GM12878 (cell line): ENCODE measurements at regions not wholly inside any gene's neighbourhood (a gene's known extent, or its start where the extent isn't known, plus 50 kb on each side); places are given as distances from the start of the nearest gene placed in this dataset.

Experiments used
- ATAC-seq: fragments of 200-7000 bp; cut with Tn5 transposase; 3 replicates; pipeline ENCODE4 v1.9.1; 2020; ENCODE audit warnings: mild to moderate bottlenecking, moderate library complexity
- BruUV-seq: library from RNA; stranded (reverse); fragments of 400-500 nt; replicated peaks from 2 replicates; lab custom pipeline; 2021; lab: Mats Ljungman, UMichigan
- CTCF ChIA-PET: fragments of 300-600 bp; sonication (Branson Sonifier 250); formaldehyde crosslinking; extraction: SDS; loops from one replicate; lab custom pipeline; 2021; ENCODE audit warnings: inconsistent platforms; lab: Yijun Ruan, JAX
- POLR2A ChIA-PET: fragments of 350-600 bp; formaldehyde crosslinking; extraction: SDS; loops from one replicate; lab custom pipeline; 2021; ENCODE audit warnings: inconsistent platforms; lab: Charles Lee
- RAD21 ChIA-PET: fragments of 300-600 bp; sonication (Branson Sonifier 250); formaldehyde crosslinking; loops from one replicate; lab custom pipeline; 2023; ENCODE audit warnings: antibody characterized with exemption; ENCODE audit not compliant: unreplicated experiment; lab: Charles Lee
- SMC1A ChIA-PET: fragments of 300-600 bp; sonication (Branson Sonifier 250); formaldehyde crosslinking; loops from one replicate; lab custom pipeline; 2023; ENCODE audit not compliant: unreplicated experiment, uncharacterized antibody; lab: Charles Lee
- DNase-seq: peaks from one replicate; pipeline ENCODE4 v3.0.0-alpha.2; 2011; ENCODE audit warnings: low read depth, low spot score
- FAIRE-seq: peaks from 3 replicates; lab custom pipeline; 2011; peaks lifted over from hg19 to GRCh38; lab: Jason Lieb, UNC
- H2AFZ ChIP-seq: 2 replicates; pipeline ENCODE4 v1.6.0; 2011; ENCODE audit warnings: low read depth, low read length, control low read depth; ENCODE audit not compliant: control insufficient read depth
- H3K27ac ChIP-seq: 2 replicates; pipeline ENCODE4 v1.5.1; 2011; ENCODE audit warnings: control low read depth; ENCODE audit not compliant: control insufficient read depth, insufficient read depth
- H3K27me3 ChIP-seq, 2 experiments: replicated peaks in 1 of 2; 2 replicates each; pipeline versions ENCODE4 v1.6.0 to v1.6.1; 2011; ENCODE audit warnings: low read length in 1 of 2; ENCODE audit not compliant: control insufficient read depth in 2 of 2, insufficient read depth in 2 of 2
- H3K36me3 ChIP-seq, 2 experiments: 2 replicates each; pipeline ENCODE4 v1.5.1; 2011; ENCODE audit warnings: low read length in 1 of 2; ENCODE audit not compliant: control insufficient read depth in 2 of 2, insufficient read depth in 2 of 2
- H3K4me1 ChIP-seq: 2 replicates; pipeline ENCODE4 v1.6.1; 2011; ENCODE audit warnings: mild to moderate bottlenecking, low read length, moderate library complexity, mixed read lengths; ENCODE audit not compliant: control insufficient read depth, insufficient read depth
- H3K4me2 ChIP-seq: 2 replicates; pipeline ENCODE4 v1.6.0; 2011; ENCODE audit warnings: control low read depth; ENCODE audit not compliant: control insufficient read depth, insufficient read depth
- H3K4me3 ChIP-seq: fragments of 200-600 bp; sonication (generic); 2 replicates; pipeline ENCODE4 v1.5.1; 2016
- H3K79me2 ChIP-seq: 2 replicates; pipeline ENCODE4 v1.6.0; 2011; ENCODE audit warnings: low read length; ENCODE audit not compliant: control insufficient read depth, insufficient read depth
- H3K9ac ChIP-seq: 2 replicates; pipeline ENCODE4 v1.8.0; 2011; ENCODE audit warnings: low read length, control low read depth, mixed read lengths; ENCODE audit not compliant: control insufficient read depth, insufficient read depth
- H3K9me3 ChIP-seq: replicated peaks from 3 replicates; pipeline ENCODE4 v1.5.1; 2011; ENCODE audit warnings: mild to moderate bottlenecking, low read length; ENCODE audit not compliant: control insufficient read depth, insufficient read depth
- H4K20me1 ChIP-seq: 2 replicates; pipeline ENCODE4 v1.6.0; 2011; ENCODE audit not compliant: control insufficient read depth, insufficient read depth
- ATF2 ChIP-seq: IDR thresholded peaks from 2 replicates; pipeline ENCODE4 v1.6.1; 2012; ENCODE audit warnings: low read length, inconsistent platforms
- CEBPB ChIP-seq, 2 experiments: fragments of 150-350 bp in 1 of 2; IDR thresholded peaks; 2 replicates each; pipeline ENCODE4 v1.6.1; 2012 to 2014; ENCODE audit warnings: low read depth in 2 of 2, low read length in 2 of 2, borderline replicate concordance in 1 of 2, inconsistent platforms in 1 of 2
- HDAC2 ChIP-seq: fragments of 200-600 bp; sonication (generic); IDR thresholded peaks from 2 replicates; pipeline ENCODE4 v1.6.1; 2017
- KDM1A ChIP-seq: fragments of 200-600 bp; sonication (generic); IDR thresholded peaks from 2 replicates; pipeline ENCODE4 v1.6.1; 2016; ENCODE audit warnings: borderline replicate concordance
- NBN ChIP-seq: fragments of 450-650 bp; IDR thresholded peaks from 2 replicates; pipeline ENCODE4 v1.6.1; 2016
- PBX3 ChIP-seq: IDR thresholded peaks from 2 replicates; pipeline ENCODE4 v1.6.1; 2011; ENCODE audit warnings: mild to moderate bottlenecking, low read depth, low read length, moderate library complexity; ENCODE audit not compliant: insufficient replicate concordance
- RELB ChIP-seq: fragments of 450-650 bp; IDR thresholded peaks from 2 replicates; pipeline ENCODE4 v1.6.1; 2017; ENCODE audit warnings: low read depth, mild to moderate bottlenecking, moderate library complexity
- TARDBP ChIP-seq: IDR thresholded peaks from 2 replicates; pipeline ENCODE4 v1.6.1; 2016; ENCODE audit warnings: borderline replicate concordance
- ZBED1 ChIP-seq: IDR thresholded peaks from 2 replicates; pipeline ENCODE4 v1.6.1; 2016; ENCODE audit warnings: borderline replicate concordance
- ZBTB33 ChIP-seq: fragments of 450-650 bp; IDR thresholded peaks from 2 replicates; pipeline ENCODE4 v1.6.1; 2017; ENCODE audit warnings: mild to moderate bottlenecking
- ZNF207 ChIP-seq: fragments of 450-650 bp; IDR thresholded peaks from 2 replicates; pipeline ENCODE4 v1.6.1; 2014; ENCODE audit warnings: antibody characterized with exemption, mild to moderate bottlenecking, borderline replicate concordance
- in situ Hi-C: fragments of 300-500 bp; cut with MboI; formaldehyde crosslinking; loops from 9 replicates; pipeline ENCODE4 v1.14.3; 2018; ENCODE audit warnings: mixed read lengths
- intact Hi-C: fragments of 100-400 bp; cut with micrococcal nuclease; formaldehyde crosslinking; loops from one replicate; pipeline ENCODE4 v1.14.2; 2022; ENCODE audit not compliant: unreplicated experiment
- TF ChIP-seq, protein P1 (sequence below): fragments of 450-650 bp; IDR thresholded peaks from 2 replicates; pipeline ENCODE4 v1.6.1; 2016; ENCODE audit warnings: mild to moderate bottlenecking

GRCh38 chr12:60042835-60043234 is 447.0 kb downstream of the SLC16A7 start:
- no TSS peak for BruUV-seq
- no peak overlapping the region for H3K4me2 ChIP-seq
- POLR2A ChIA-PET, result no interaction called here

More at GRCh38 chr12:60042835-60043234, 447.0 kb downstream of the SLC16A7 start:
- Histone ChIP-seq H3K27me3 (no peaks in the 10 kb centered on the region), H3K79me2 (no peaks in the 10 kb centered on the region), H4K20me1 (no peaks in the 10 kb centered on the region), H3K36me3 (no peaks in the 10 kb centered on the region), H3K27ac (no peak overlapping the region), H3K9me3 (no peaks in the 10 kb centered on the region), H3K4me3 (no peak overlapping the region), H3K4me1 (no peaks in the 10 kb centered on the region), H2AFZ (no peak overlapping the region), H3K9ac (no peak overlapping the region)
- no peak for FAIRE-seq
- intact Hi-C loops, result no loop called here
- ChIA-PET CTCF (interaction anchor here (1.0 kb wide), 1 partner anchor 13 kb away, joined by 3 read pairs; no protein-coding TSS in a partner anchor), SMC1A (no interaction called here), RAD21 (no interaction called here)
- TF ChIP-seq ATF2 (no peak), ZBED1 (no peak), TARDBP (no peak), RELB (no peak), ZBTB33 (no peak), ZNF207 (no peak), CEBPB (IDR thresholded peaks at IDR 0.05; ENCODE audit: borderline replicate concordance in 1 of 2, low read depth in 2 of 2, low read length in 2 of 2) (no peak), NBN (no peak), PBX3 (no peak), KDM1A (no peak), HDAC2 (no peak)
- TF ChIP-seq, protein P1, sequence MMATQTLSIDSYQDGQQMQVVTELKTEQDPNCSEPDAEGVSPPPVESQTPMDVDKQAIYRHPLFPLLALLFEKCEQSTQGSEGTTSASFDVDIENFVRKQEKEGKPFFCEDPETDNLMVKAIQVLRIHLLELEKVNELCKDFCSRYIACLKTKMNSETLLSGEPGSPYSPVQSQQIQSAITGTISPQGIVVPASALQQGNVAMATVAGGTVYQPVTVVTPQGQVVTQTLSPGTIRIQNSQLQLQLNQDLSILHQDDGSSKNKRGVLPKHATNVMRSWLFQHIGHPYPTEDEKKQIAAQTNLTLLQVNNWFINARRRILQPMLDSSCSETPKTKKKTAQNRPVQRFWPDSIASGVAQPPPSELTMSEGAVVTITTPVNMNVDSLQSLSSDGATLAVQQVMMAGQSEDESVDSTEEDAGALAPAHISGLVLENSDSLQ, result no peak
- in situ Hi-C loops, result no loop called here
- DNase-seq, result no peak
- ATAC-seq, result no peak
